ENCODE measurements at regions not wholly inside any gene's neighbourhood (a gene's known extent, or its start where the extent isn't known, plus 50 kb on each side); places are given as distances from the start of the nearest gene placed in this dataset.

- DNase-seq (ENCODE audit: low read depth): no peak
These were observed 281.4 kb downstream of the SMOC2 start for GRCh38 chr6:168722397-168722796.

GRCh38 chr6:168721571-168721970 is 280.6 kb downstream of the SMOC2 start:
- no peak for DNase-seq (ENCODE audit: low read depth)

GRCh38 chr6:168719901-168720300 is 278.9 kb downstream of the SMOC2 start:
- DNase-seq (ENCODE audit: low read depth): no peak

GRCh38 chr6:168718821-168719475 is 278.0 kb downstream of the SMOC2 start:
- no peak for DNase-seq (ENCODE audit: low read depth)

Data from stimulated activated CD8-positive, alpha-beta memory T cell treated with anti-CD3 and anti-CD28 coated beads, Interleukin-15, amount 100 ng/mL, for 24 hours (primary cell).